Umbilical cord (tissue), 1 donor: ENCODE measurements at regions not wholly inside any gene's neighbourhood (a gene's known extent, or its start where the extent isn't known, plus 50 kb on each side); places are given as distances from the start of the nearest gene placed in this dataset.
A peak's percentile ranks its signal among the peaks of the same experiment; 100 is the strongest.
"Not testable (repeated sequence)": the region's sequence is repeated elsewhere in the genome, so short reads cannot be mapped to it uniquely, and the experiment has no call there.

Experiments used
- DNase-seq: peaks from one replicate; pipeline ENCODE4 v3.0.0-alpha.2; 2015; ENCODE audit warnings: low spot score

DNA sequence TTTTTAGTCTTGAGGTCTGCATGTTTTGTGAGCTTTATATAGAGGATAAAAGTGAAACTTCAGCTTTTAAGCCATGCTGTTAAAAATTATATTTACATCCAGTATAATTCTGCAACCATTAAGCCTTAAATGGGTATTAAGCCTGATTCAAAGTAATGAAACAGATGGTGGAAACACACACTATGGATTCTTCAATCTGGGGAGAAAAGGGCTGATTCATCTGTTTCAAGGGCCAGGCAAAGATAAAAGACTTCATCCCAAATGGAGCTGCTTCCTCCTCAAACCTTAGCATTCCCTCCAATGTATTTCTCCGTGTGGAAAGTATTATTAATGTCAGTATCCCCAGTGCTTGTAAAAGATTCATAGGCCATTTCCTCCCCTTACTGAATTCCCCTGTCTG, 367.4 kb upstream of the ZFHX3 start:
- peak; percentile 74 for DNase-seq

GRCh38 chr16:73414638-73415037, 366.7 kb upstream of the ZFHX3 start:
- no peak for DNase-seq

- no peak for DNase-seq
Measured at GRCh38 chr16:73413830-73414190, 365.9 kb upstream of the ZFHX3 start.

DNA sequence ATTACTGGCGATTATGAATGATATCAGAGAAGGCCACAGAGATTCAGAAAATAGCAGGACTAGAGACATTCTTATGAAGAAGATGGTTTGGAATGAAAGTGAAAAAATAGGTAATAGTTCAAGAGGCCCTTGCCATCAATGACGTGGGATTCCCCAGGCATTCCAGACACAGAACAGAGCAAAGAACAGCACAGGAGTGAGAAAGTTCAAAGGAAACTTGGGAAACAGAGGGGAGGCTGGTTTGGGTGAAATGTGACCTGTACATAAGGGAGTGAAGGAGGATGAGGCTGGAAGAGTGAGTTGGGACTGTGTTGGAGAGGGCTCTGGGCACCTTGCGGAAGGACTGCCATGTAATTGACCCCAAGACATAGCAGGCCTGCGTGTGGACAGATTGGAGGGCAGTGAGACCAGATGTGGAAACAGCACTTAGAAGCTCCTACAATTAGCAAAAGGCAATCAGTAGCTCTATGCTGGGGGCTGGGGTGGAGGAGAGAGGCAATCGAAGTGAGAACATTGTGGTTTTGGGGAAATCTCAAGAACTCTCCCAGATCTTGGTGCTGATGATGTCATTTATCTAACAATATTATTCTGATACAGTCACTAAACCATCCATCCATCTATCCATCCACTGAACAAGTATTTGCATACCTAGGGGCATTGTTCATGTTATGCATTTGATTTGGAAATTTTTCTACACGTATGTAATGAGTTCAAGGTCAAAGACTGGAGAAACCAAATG, 365.3 kb upstream of the ZFHX3 start:
- DNase-seq: no peak

DNA sequence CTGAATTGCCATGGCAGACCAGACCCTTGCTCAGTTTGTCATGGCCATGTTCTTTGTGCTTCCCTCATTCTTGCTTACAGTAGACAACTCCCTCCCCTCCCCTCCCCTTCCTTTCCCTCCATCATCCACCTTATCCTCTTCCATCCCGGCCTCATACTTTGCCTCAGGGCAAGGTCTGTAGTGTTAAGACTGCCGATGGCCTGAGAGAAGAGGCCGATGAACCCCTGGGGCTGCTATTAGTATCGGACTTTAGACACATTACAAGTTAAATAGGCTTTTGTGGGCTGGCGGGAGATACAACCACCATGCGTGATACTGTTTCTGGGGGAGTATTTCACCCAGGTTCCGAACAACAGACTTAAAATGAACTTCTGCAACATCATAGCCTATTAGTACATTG, 364.5 kb upstream of the ZFHX3 start:
- DNase-seq: no peak

- no peak for DNase-seq
Measured at GRCh38 chr16:73408716-73409115, 360.8 kb upstream of the ZFHX3 start.

- DNase-seq: no peak
Measured at GRCh38 chr16:73408311-73408710, 360.4 kb upstream of the ZFHX3 start.

- DNase-seq: peak; percentile 57
Measured at GRCh38 chr16:73405851-73406250, 357.9 kb upstream of the ZFHX3 start.

DNA sequence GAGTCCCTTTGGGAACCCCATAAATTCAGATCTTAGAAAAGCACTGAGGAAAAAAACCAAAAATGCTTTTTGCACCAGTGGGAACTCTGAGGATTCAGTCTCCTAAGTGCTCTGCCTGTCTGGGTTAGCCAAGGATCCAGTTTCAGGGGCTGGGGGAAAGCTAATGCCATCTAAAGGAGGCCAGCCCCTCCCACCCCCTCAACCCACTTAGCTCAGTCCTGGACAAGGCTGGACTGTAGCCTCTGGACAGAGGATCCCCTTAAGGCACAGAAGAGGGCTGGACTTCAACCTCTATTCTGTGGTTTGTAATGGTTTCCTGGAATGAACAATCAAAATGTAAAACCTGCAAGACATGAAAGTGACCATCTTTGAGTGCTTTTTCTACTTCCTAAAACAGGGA, 356.1 kb upstream of the ZFHX3 start:
- no peak for DNase-seq

DNA sequence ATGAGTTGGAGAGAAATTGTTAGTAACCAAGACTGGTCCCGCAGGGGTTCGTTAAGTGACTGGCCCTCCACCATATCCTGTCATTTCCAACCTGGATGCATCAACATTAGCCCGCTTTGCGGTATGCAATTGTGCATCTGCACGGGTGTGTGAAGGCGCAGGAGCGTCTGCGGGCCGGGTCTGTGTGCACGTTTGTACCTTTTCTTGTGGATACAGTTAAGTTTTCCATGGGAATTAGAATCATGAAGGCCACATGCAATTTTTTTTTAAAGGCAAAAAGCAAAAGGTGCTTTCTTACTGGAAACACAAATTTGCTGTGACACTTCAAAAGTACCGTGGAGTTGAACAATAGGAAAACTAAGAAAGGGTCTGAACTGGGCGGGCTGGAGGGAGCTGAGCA, 355.4 kb upstream of the ZFHX3 start:
- no peak for DNase-seq

- no peak for DNase-seq
Measured at GRCh38 chr16:73400951-73401350, 353.0 kb upstream of the ZFHX3 start.

DNA sequence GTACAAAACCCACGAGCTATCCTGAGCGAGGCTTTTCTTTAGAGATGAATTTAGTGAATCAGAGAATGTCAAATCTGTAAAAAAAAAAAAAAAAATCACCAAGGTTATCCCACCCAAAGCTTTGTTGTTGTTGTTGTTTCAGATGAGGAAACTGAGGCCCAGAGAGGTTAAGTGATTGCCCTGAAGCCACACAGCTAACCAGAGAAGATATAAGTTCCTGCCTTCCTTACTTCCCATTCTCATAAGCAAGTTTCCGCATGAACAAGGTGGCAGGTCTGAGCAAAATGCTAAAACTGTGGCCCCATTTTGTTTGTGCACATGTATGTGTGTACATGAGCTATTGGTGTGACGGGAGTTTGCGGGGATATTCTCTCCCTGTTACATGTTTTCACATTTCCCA, 352.1 kb upstream of the ZFHX3 start:
- no peak for DNase-seq

DNA sequence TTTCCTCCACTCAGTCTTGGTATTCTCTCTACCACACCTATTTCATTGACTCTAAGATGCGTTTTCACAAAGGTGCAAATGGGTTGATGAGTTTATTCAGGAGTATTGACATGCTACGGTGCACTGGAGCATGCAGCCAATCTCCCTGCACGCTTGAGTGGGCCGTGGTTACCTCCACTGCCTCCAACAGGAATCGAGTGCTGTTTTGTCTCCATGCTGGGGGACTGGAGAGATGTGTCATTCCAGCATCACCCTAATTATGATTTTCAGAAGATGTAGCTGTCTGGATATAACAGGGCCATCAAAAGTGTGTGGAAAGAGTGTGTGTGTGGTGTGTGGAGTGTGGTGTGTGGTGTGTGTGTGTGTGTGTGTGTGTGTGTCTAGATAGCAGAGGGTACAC, 351.6 kb upstream of the ZFHX3 start:
- DNase-seq: no peak

GRCh38 chr16:73398604-73399003, 350.7 kb upstream of the ZFHX3 start:
- not testable (repeated sequence) for DNase-seq

DNA sequence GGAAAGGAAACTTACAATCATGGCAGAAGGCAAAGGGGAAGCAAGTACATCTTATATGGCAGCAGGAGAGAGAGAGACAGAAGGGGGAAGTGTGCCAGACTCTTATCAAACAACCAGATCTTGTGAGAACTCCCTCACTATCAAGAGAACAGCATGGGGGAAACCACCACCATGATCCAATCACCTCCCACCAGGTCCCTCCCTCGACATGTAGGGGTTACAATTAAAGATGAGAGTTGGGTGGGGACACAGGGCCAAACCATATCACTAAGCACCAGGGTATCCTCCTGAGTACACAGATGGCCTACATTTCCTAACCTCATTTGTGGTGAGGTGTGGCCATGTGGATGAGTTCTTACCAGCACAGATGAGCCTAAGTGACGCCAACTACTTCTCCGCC, 348.6 kb upstream of the ZFHX3 start:
- no peak for DNase-seq

DNA sequence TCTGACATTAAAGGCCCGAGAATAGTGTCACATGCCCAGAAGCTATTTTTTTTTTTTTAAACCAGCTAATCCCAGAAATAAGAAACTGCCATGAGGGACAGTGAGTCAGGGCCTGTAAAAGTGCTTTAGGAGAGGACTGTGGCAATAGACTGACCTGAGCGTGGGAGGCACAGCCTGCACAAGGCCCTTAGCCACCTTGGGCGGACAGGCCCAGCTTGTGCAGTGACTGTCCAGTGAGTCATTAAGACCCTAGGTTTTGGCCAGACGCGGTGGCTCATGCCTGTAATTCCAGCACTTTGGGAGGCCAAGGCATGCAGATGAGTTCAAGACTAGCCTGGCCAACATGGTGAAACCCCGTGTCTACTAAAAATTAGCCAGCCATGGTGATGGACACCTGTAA, 343.0 kb upstream of the ZFHX3 start:
- DNase-seq: no peak

- DNase-seq: no peak
Measured at GRCh38 chr16:73390491-73390890, 342.6 kb upstream of the ZFHX3 start.

GRCh38 chr16:73389085-73389484, 341.2 kb upstream of the ZFHX3 start:
- peak; percentile 56 for DNase-seq

DNA sequence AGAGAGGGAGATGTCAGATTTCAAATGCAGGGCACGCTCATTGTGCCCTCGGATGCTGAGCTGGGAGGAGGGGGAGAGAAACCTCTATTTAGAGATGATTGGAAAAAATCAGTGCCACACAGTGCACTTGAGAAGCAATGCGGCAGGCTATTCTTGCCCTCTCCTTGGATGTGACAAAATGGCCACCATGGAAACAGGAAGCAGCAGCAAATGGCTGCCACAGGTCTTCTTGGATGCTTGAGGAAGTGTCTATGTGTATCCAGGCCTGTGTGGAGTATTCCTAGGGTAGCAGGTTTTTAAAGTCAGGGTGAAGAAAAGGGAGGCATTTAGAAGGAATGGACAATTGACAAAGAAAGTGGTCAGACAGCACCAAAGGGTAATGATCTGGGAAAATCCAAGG, 340.1 kb upstream of the ZFHX3 start:
- no peak for DNase-seq

GRCh38 chr16:73385696-73386095, 337.8 kb upstream of the ZFHX3 start:
- DNase-seq: no peak

GRCh38 chr16:73384506-73385089, 336.7 kb upstream of the ZFHX3 start:
- no peak for DNase-seq

GRCh38 chr16:73383988-73384365, 336.0 kb upstream of the ZFHX3 start:
- no peak for DNase-seq

DNA sequence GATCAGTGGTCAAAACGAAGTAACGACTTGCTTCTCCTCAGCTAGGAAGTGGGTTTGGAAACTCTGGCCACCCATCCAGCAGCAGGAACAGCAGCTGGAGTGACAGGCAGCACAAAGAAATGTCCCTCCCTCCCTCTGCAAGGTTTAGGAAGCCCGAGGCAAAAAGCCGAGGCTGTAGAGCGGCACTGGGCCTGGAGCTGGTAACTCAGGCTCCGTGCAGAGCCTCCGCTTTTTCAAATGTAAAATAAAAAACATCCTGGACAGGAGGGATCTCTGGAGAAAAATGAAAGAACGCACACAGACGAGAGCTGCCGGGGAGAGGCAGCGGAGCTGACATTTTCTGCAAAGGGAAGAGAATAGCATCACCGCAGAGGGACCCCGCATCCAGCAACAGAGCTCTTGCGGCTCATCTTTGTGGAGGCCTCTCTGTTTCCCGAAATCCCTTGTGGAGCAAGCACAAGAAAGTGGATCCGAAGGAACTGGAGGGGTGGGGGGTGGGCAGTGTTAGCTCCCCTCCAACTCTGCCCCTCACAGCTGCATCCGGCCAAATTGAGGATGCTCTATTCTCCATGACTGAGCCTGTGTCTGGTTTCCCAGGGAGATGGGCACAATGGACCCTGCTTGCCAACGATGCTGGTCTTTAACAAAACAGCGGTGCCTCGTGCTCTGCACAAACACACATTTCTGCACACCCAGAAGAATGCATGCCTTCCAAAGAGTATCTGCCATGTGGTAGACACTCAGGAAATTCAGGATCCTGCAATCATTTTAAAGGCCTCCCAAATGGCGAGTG, 335.5 kb upstream of the ZFHX3 start:
- DNase-seq: no peak
